Transverse colon (tissue), 3 donors: ENCODE measurements at regions not wholly inside any gene's neighbourhood (a gene's known extent, or its start where the extent isn't known, plus 50 kb on each side); places are given as distances from the start of the nearest gene placed in this dataset.

Experiments used
- EP300 ChIP-seq: sonication (generic); formaldehyde crosslinking; IDR thresholded peaks from one replicate; pipeline ENCODE4 v1.6.1; 2017; ENCODE audit warnings: antibody characterized with exemption, low read depth
- POLR2A ChIP-seq: fragments of 450-650 bp; IDR thresholded peaks from one replicate; pipeline ENCODE4 v1.6.1; 2016; ENCODE audit warnings: antibody characterized with exemption, mild to moderate bottlenecking, moderate library complexity
- TF ChIP-seq, protein P1 (sequence below), 5 experiments: fragments of 200-600 bp in 3 of 5; fragments of 450-650 bp in 2 of 5; sonication (generic) in 3 of 5; IDR thresholded peaks; 1 replicate in 2 of 5; 2 replicates in 3 of 5; pipeline ENCODE4 v1.5.1; 2016 to 2017; ENCODE audit warnings: antibody characterized with exemption in 5 of 5, inconsistent platforms in 3 of 5, mild to moderate bottlenecking in 2 of 5, moderate library complexity in 1 of 5

DNA sequence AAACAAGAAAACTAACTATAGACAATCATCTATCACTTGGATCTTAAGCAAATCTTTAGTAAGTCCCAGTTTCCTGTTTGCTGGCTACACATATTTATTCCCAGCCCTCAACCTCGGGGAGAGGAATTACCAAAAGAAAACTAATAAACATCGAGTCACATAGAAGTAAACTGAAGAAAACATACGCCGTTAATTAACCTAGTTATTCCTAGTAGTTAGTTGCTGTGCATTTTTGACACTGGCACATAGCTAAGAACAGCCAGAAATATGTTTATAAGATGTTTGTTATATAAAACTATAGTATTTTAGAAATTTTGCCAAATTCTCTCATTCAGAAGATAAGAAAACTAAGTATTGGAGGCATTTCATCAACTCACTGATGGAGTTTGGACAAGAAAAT is 407.2 kb upstream of the ARHGEF26 start:
- TF ChIP-seq, protein P1, sequence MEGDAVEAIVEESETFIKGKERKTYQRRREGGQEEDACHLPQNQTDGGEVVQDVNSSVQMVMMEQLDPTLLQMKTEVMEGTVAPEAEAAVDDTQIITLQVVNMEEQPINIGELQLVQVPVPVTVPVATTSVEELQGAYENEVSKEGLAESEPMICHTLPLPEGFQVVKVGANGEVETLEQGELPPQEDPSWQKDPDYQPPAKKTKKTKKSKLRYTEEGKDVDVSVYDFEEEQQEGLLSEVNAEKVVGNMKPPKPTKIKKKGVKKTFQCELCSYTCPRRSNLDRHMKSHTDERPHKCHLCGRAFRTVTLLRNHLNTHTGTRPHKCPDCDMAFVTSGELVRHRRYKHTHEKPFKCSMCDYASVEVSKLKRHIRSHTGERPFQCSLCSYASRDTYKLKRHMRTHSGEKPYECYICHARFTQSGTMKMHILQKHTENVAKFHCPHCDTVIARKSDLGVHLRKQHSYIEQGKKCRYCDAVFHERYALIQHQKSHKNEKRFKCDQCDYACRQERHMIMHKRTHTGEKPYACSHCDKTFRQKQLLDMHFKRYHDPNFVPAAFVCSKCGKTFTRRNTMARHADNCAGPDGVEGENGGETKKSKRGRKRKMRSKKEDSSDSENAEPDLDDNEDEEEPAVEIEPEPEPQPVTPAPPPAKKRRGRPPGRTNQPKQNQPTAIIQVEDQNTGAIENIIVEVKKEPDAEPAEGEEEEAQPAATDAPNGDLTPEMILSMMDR (IDR thresholded peaks at IDR 0.05): no peak
- TF ChIP-seq POLR2A (no peak), EP300 (no peak)
